ENCODE measurements at regions not wholly inside any gene's neighbourhood (a gene's known extent, or its start where the extent isn't known, plus 50 kb on each side); places are given as distances from the start of the nearest gene placed in this dataset.
"Not testable (repeated sequence)": the region's sequence is repeated elsewhere in the genome, so short reads cannot be mapped to it uniquely, and the experiment has no call there.

GRCh38 chr2:72003796-72004195 lies 143.9 kb downstream of the CYP26B1 start:
- no peak for DNase-seq

DNA sequence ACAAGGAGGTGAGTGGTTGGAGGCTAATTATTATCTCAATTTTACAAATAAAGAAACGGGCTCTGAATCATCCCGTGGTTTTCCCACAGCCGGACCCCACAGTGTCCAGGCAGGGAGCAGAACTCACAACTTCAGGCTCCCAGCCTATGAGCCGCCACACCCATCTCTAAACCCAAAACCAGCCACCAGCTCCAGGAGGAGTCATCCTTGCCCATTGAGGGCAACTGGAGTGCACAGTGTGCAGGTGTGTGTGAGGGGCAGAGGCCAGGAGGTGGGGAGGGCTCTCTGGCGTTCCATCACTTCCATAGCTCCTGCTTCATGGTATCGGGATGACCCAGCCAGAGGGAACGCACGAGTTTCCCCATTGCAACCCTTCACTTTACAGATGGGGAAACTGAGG lies 144.5 kb downstream of the CYP26B1 start:
- no peak for DNase-seq

- DNase-seq: no peak
These were observed 145.5 kb downstream of the CYP26B1 start for GRCh38 chr2:72001937-72002690.

DNA sequence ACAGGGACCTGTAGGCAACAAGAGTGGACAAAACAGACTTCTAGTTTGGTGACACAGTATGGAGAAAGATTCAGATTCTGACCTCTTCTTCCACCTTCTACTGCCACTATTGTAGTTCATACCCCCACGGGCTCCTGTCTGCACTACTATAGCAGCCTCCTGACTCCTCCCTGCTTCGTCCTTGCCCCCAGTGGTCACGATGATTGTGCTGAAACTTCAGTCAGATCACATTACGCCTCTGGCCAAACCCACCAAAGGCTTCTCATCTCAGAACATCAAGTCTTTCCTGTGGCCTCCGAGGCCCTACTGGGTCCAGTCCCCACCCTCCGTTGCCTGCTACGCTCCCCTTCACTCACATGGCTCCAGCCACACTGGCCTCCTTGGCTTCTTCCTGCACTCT lies 147.6 kb downstream of the CYP26B1 start:
- DNase-seq: no peak

- no peak for DNase-seq
These were observed 148.1 kb downstream of the CYP26B1 start for GRCh38 chr2:71999580-71999979.

DNA sequence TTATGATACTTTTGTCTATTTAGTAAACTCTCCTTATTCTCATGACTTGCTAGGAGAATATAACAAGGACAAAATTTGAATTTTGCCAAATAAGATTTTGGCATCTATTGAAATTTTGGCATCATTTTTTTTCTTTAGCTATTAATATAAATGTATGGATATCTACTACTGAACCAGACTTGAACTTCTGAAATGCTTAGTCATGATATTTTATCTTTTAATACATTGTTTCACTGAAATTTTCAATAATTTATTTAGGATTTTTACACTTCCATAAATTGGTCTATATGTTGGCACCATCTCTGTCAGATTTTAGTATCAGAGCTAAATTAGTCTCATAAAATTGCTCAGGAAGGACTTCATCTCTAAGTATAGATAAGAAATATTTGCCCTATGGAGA lies 149.8 kb downstream of the CYP26B1 start:
- DNase-seq: no peak

DNA sequence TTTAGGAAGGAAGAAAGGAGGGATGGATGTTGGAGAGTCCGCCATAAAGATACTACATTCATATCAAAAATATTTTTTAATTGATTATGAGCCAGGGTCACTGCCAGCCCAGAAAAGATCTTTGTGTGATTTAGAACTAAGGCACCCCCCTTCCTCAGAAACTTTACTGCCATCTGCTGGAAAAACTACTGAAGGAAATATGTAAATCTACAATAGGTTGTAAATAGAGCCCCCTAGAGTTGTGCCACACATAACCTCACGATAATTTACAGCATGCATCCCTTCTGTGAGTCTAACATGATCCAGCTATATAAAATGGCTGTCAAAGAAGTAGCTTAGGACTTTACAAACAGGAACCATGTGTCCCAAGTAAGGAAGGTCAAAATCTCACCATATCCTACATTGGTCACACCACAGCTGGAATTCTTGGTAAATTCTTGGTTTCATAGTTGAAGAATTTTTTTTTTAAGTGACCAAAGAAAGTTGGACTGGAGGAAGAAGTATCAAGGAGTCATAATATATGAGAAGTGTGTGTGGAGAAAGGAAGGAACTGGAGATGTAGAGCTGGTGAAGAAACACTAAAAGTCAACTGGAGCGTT lies 152.5 kb downstream of the CYP26B1 start:
- DNase-seq: no peak

DNA sequence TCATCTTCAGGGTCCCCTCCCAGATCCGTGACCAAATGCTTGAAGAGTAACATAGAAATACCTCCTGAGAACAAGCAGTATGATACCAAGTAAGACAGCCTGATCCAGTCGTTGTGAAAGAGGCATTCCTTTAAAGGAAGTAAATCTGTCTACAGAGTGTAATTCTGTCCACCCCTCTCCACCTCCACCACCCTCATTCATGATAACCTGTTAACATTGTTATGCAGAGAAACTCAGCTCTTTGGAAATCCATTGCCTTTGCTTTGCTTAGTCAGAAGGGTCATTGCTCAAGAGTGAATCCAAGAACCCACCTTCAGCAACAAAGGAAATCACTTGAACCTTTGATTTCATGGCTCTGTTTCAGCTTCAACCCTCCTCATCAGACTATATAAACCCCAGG lies 155.6 kb downstream of the CYP26B1 start:
- no peak for DNase-seq

- no peak for DNase-seq
These were observed 156.3 kb downstream of the CYP26B1 start for GRCh38 chr2:71991397-71991796.

DNA sequence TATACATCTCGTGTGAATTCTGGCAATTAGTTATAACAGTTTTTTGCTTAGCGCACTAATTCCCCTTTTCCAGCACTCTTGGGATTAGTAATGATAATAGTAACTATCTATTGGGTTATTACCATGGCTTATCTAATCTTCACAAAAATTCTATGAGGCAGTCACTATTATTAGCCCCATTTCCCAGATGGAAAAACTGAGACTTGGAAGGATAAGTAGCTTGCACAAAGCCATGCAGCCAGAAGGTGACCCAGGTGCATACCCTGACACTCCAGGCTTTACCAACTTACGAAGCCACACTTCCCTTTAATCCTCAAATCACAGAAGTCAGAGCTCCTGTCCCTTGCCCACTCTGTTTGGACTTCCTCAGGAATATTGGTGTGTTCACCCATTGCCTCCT lies 156.8 kb downstream of the CYP26B1 start:
- DNase-seq: no peak

GRCh38 chr2:71990122-71990521 lies 157.5 kb downstream of the CYP26B1 start:
- DNase-seq: no peak

- DNase-seq: no peak
These were observed 158.0 kb downstream of the CYP26B1 start for GRCh38 chr2:71989671-71990070.

- DNase-seq: no peak
These were observed 159.5 kb downstream of the CYP26B1 start for GRCh38 chr2:71988170-71988569.

DNA sequence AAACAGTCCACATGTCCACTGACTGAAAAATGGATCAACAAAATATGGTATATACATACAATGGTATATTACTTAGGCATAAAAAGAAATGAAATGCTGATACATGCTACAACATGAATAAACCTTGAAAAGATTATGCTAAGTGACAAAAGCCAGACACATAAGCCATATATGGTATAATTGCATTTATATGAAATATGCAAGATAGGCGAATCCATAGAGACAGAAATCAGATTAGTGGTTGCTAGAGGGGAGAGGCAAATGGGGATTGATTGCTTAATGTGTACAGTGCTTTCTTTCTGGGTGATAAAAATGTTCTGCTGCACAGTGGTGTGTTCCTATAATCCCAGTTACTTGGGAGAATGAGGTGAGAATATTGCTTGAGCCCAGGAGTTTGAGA lies 171.0 kb downstream of the CYP26B1 start:
- DNase-seq: no peak

- no peak for DNase-seq
These were observed 172.8 kb downstream of the CYP26B1 start for GRCh38 chr2:71974846-71975245.

DNA sequence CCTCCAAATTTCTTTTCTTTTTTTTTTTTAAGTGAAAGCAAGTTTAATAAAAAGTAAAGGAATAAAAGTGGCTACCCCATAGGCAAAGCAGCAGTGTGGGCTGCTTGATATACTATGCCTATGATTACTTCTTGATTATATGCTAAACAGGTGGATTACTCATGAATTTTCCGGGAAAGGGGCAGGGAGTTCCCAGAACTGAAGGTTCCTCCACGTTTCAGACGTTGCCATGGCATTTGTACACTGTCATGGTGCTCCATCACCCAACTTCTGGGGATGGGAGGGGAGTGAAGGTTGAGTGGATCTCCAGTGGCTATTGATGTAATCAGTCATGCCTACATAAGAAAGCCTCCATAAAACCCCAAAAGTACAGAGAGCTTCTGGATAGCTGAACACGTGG lies 176.2 kb downstream of the CYP26B1 start:
- DNase-seq: no peak

GRCh38 chr2:71965530-71965929 lies 182.1 kb downstream of the CYP26B1 start:
- DNase-seq: no peak

GRCh38 chr2:71962911-71963694 lies 184.6 kb downstream of the CYP26B1 start:
- no peak for DNase-seq

- no peak for DNase-seq
These were observed 185.3 kb downstream of the CYP26B1 start for GRCh38 chr2:71962350-71962749.

DNA sequence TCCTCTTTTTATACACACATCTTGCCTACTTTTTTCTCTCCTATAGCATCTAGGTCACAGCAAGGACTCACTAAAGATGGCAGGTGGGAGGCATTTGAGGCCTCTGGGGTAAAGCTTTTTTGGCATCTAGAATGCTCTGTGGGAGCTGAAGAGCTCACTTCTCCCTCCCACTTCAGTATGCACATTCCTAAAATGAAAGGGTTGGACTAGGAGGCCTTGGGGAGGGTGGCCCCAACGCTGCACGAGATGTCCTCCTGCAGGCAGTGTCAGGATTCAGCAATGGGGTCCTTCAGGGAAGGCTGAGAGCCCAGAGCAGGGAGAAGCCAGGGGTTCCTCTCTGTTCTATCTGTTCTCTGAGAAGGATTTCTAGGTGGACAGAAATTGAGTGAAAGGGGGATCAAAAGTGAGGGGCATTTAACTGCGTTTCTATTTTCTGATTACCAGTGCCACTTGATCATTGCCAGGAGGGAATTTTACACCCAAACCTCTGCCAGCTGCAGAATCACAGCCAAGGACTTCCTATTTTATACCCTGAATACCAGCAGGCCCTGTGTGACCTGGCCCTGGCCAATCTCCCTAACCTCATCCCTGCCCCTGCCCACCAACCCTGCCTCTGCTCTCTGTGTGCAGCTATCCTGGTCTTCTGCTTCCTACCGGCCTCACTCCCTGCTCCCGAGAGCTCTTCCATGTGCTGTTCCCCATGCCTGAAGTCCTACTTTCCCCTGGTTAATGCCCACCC lies 186.2 kb downstream of the CYP26B1 start:
- no peak for DNase-seq

DNA sequence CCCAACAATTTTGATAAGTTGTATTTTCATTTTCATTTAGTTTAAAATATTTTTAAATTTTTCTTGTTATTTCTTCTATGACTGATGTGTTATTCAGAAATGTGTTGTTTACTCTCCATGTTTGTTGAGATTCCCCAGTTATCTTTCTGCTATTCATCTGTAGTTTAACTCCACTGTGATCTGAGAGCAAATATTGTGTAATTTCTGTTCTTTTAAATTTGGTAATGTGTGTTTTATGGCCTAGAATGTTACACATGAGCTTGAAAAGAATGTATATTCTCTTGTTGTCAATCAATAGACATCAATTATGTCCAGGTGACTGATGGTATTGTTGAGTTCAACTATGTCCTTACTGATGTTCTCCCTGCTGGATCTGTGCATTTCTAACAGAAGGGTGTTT lies 188.2 kb downstream of the CYP26B1 start:
- DNase-seq: no peak

DNA sequence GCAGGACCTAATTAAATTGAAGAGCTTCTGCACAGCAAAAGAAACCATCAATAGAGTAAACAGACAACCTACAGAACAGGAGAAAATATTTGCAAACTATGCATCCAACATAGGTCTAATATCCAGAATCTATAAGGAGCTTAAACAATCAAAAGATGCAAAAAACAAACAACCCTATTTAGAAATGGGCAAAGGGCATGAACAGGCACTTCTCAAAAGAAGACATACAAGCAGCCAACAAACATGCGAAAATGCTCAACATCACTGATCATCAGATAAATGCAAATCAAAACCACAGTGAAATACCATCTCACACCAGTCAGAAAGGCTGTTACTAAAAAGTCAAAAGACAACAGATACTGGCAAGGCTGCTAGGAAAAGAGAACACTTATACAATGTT lies 189.2 kb downstream of the CYP26B1 start:
- not testable (repeated sequence) for DNase-seq

GRCh38 chr2:71952572-71953188 lies 195.0 kb downstream of the CYP26B1 start:
- no peak for DNase-seq
